Tibial nerve (tissue), 3 donors: ENCODE measurements at regions not wholly inside any gene's neighbourhood (a gene's known extent, or its start where the extent isn't known, plus 50 kb on each side); places are given as distances from the start of the nearest gene placed in this dataset.

Experiments used
- CTCF ChIP-seq, 5 experiments: fragments of 200-600 bp in 3 of 5; fragments of 450-650 bp in 2 of 5; sonication (generic) in 3 of 5; IDR thresholded peaks; one replicate each; pipeline ENCODE4 v1.5.1; 2016 to 2019; ENCODE audit warnings: antibody characterized with exemption in 5 of 5, mild to moderate bottlenecking in 3 of 5, moderate library complexity in 2 of 5
- POLR2A ChIP-seq, 2 donors: fragments of 450-650 bp; IDR thresholded peaks; one replicate each; pipeline ENCODE4 v1.6.1; 2017; ENCODE audit warnings: antibody characterized with exemption in 2 of 2, mild to moderate bottlenecking in 2 of 2, moderate library complexity in 2 of 2

GRCh38 chr5:165137701-165138100 is 1632.3 kb downstream of the MAT2B start:
- TF ChIP-seq CTCF (IDR thresholded peaks at IDR 0.05) (no peak), POLR2A (IDR thresholded peaks at IDR 0.05) (no peak)
